ENCODE measurements at regions not wholly inside any gene's neighbourhood (a gene's known extent, or its start where the extent isn't known, plus 50 kb on each side); places are given as distances from the start of the nearest gene placed in this dataset.

GRCh38 chr6:44672086-44672485 is 284.6 kb downstream of the CDC5L start (continued):
- TF ChIP-seq EMX1 (CRISPR knock-in tag; IDR thresholded peaks at IDR 0.05) (no peak), NR3C1 (CRISPR knock-in tag; conservative IDR thresholded peaks at IDR 0.05; ENCODE audit: low read depth) (no peak), CBFB (CRISPR knock-in tag; IDR thresholded peaks at IDR 0.05; ENCODE audit: low read depth) (no peak)

GRCh38 chr6:44672841-44673240 is 285.3 kb downstream of the CDC5L start:
- POLR2A ChIA-PET, result interaction anchor here (0.6 to 1.0 kb wide), 2 partner anchors 18 to 331 kb away, joined by 3 read pairs; no protein-coding TSS in a partner anchor
- DNase-seq (ENCODE audit: low spot score), result no peak
- TF ChIP-seq ATF1 (CRISPR knock-in tag; IDR thresholded peaks at IDR 0.05) (no peak), ATF6 (CRISPR knock-in tag; IDR thresholded peaks at IDR 0.05) (no peak), NR2C2 (CRISPR knock-in tag; IDR thresholded peaks at IDR 0.05) (no peak), CREM (CRISPR knock-in tag; IDR thresholded peaks at IDR 0.05) (no peak), RELA (CRISPR knock-in tag; IDR thresholded peaks at IDR 0.05; ENCODE audit: borderline replicate concordance) (no peak), CBFB (CRISPR knock-in tag; IDR thresholded peaks at IDR 0.05; ENCODE audit: low read depth) (no peak), HMGA2 (CRISPR knock-in tag; IDR thresholded peaks at IDR 0.05) (no peak), NR1H2 (CRISPR knock-in tag; IDR thresholded peaks at IDR 0.05) (no peak)
- Mint-ChIP-seq H3K4me1 (peaks cover 56% of the 10 kb centered on the region), H3K36me3 (no peaks in the 10 kb centered on the region), H3K4me3 (no peak overlapping the region), H3K27ac (no peak overlapping the region), H3K27me3 (ENCODE audit: low read depth) (no peaks in the 10 kb centered on the region), H3K9me3 (no peaks in the 10 kb centered on the region)
- no peak for ATAC-seq
- CTCF ChIA-PET, result interaction anchor here (0.9 to 1.5 kb wide), 4 partner anchors 10 to 99 kb away, joined by 3 to 6 read pairs (median 4); no protein-coding TSS in a partner anchor

GRCh38 chr6:44674226-44675155 is 287.0 kb downstream of the CDC5L start:
- peaks cover 44% of the 10 kb centered on the region for H3K4me1 Mint-ChIP-seq
- CTCF ChIA-PET, result interaction anchor here (0.9 kb wide), 1 partner anchor 199 kb away, joined by 3 read pairs; no protein-coding TSS in a partner anchor
- no peaks in the 10 kb centered on the region for H3K9me3 Mint-ChIP-seq
- no peak for TF ChIP-seq SOX15 (CRISPR knock-in tag; IDR thresholded peaks at IDR 0.05)
- TF ChIP-seq ATF2 (CRISPR knock-in tag; IDR thresholded peaks at IDR 0.05; ENCODE audit: borderline replicate concordance, low read depth), result no peak
- no peak for TF ChIP-seq ZBTB21 (CRISPR knock-in tag; IDR thresholded peaks at IDR 0.05; ENCODE audit: borderline replicate concordance)
- no peak for TF ChIP-seq ZSCAN18 (CRISPR knock-in tag; IDR thresholded peaks at IDR 0.05)
- no peak for TF ChIP-seq SMAD4 (CRISPR knock-in tag; IDR thresholded peaks at IDR 0.05)
- no peak for TF ChIP-seq HMGXB4 (CRISPR knock-in tag; IDR thresholded peaks at IDR 0.05)
- TF ChIP-seq JUN (CRISPR knock-in tag; IDR thresholded peaks at IDR 0.05), result no peak
- TF ChIP-seq IRF1 (CRISPR knock-in tag; IDR thresholded peaks at IDR 0.05), result no peak
- no peak for TF ChIP-seq ZBTB43 (CRISPR knock-in tag; IDR thresholded peaks at IDR 0.05)
- TF ChIP-seq ZNF416 (CRISPR knock-in tag; IDR thresholded peaks at IDR 0.05), result no peak
- TF ChIP-seq NR1H2 (CRISPR knock-in tag; IDR thresholded peaks at IDR 0.05), result no peak
- TF ChIP-seq E2F5 (CRISPR knock-in tag; IDR thresholded peaks at IDR 0.05), result no peak
- TF ChIP-seq PRRX2 (CRISPR knock-in tag; IDR thresholded peaks at IDR 0.05), result no peak

More at GRCh38 chr6:44674226-44675155, 287.0 kb downstream of the CDC5L start:
- DNase-seq (ENCODE audit: low spot score) (no peak), ATAC-seq (no peak)
- H3K36me3 Mint-ChIP-seq, result no peaks in the 10 kb centered on the region
- H3K27me3 Mint-ChIP-seq (ENCODE audit: low read depth), result no peaks in the 10 kb centered on the region
- no peak overlapping the region for H3K27ac Mint-ChIP-seq
- POLR2A ChIA-PET, result no interaction called here
- H3K4me3 Mint-ChIP-seq, result no peak overlapping the region
